NOMO-1 (cell line): ENCODE measurements at regions not wholly inside any gene's neighbourhood (a gene's known extent, or its start where the extent isn't known, plus 50 kb on each side); places are given as distances from the start of the nearest gene placed in this dataset.
"Not testable (repeated sequence)": the region's sequence is repeated elsewhere in the genome, so short reads cannot be mapped to it uniquely, and the experiment has no call there.

ENCODE experiments used
- DNase-seq, 2 experiments: peaks; one replicate each; lab custom pipeline; 2025; ENCODE audit not compliant: unreplicated experiment in 2 of 2; lab: John Stamatoyannopoulos, UW

DNA sequence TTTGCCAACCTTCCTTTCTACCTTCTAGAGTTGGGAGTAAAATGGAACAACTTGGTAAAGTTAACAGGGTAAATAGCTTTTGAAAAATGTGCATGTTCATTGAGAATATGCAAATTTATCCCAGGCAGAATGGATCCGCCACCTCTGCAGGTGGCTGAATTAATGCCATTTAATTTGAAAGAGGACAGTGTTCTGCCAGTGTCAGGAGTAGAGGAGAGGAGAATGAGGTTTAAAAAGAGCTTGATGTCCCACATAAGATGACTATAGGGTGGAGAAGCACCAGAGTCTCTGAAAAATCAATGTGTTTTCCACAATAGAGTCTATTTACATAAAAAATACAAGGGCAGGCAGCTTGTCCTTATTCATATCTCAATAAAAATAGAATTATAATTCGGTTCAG is 1804.3 kb upstream of the PCDH10 start:
- no peak for DNase-seq

DNA sequence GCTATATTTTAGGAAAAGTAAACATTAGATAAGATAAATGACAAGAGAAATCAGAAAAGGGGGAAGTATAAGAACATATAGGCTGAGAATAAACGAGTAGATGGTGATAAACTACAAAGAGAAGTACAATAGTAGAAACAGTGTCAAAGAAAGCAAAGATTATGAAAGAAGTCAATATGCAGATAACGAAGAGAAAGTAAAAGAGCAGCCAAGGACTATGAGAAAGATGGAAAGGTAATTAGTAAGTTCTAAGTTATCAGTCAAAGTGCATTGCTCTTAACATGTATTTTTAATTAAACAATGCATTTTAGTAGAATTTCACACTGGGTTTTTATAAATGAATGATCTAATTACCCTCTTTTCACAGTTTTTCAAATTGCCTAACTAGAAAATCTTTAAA is 1801.3 kb upstream of the PCDH10 start:
- no peak for DNase-seq

DNA sequence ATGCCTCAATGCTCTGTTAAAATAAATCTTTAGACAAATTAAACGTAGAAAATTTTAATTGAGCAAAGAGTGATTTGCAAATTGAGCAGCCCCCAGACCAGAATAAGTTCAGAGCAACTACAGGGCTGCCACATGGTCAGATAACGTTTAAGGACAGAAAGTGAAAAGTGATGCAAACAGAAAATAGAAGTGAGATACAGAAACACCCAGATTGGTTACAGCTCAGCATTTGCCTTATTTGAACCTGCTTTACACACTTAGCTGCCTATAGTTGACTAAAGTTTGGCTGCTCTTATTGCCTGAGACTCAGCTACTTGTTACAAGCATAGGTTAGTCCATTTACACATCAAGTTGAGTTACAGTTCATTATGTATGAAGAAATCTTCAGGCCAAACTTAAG is 1800.8 kb upstream of the PCDH10 start:
- DNase-seq, result no peak

DNA sequence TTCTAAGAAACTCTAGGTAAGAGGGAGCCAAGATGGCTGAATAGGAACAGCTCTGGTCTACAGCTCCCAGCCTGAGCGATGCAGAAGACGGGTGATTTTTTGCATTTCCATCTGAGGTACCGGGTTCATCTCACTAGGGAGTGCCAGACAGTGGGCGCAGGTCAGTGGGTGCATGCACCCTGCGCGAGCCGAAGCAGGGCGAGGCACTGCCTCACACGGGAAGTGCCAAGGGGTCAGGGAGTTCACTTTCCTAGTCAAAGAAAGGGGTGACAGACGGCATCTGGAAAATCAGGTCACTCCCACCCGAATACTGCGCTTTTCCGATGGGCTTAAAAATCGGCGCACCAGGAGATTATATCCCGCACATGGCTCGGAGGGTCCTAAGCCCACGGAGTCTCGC is 1796.7 kb upstream of the PCDH10 start:
- not testable (repeated sequence) for DNase-seq

DNA sequence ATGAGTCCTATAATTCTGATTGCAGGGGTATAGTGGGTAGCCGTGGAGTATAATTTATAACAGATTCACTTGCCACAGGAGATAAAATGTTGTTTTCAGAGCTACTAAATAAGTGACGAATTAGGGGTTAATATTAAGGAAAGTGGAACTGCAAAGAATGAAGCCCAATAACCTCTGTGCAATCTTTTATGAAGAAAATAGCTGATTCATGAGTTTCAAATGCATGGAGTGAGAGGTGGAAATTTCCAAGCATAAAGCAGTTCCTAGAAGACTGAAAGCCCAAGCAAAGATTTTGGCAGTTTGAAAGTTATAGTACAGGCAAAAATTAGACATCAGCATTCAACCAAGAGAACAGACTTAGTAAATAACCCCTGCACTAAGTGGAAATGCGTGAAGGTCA is 1782.4 kb upstream of the PCDH10 start:
- no peak for DNase-seq

DNA sequence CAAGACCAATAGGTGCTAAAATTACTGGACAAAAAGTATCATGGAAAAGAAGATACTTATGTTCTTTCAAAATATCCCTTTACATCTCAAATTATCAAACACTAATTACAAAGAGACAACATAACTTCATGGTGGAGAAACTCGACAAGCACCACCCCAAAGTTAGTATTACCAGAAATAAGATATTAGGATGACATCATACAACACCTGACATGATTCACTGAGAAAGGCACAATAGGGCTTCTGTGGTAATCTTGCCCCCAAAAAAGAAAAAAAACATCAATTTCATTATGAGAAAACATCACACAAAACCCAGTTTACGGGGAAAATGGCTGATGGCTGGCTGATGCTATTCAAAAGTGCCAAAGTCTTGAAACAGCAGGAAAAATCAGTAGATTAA is 1781.7 kb upstream of the PCDH10 start:
- DNase-seq, result no peak

DNA sequence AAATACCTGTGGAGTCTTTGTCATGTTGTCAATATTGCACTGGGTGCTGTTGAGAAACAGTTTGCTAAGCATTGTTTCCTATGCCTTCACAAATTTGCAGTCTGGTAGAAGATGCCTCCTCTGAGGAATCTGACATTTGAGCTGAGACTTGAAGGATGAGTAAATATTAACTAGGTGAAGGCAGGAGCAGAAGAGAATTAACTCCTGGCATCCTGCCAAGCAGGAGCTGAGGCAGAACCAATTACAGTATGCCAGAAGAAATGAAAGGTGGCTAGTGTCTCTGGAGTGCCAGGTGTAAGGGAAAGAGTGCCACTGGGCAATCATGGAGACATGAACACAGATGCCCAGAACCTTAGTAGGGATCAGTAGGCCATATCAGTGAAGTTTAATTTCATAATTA is 1778.2 kb upstream of the PCDH10 start:
- no peak for DNase-seq

DNA sequence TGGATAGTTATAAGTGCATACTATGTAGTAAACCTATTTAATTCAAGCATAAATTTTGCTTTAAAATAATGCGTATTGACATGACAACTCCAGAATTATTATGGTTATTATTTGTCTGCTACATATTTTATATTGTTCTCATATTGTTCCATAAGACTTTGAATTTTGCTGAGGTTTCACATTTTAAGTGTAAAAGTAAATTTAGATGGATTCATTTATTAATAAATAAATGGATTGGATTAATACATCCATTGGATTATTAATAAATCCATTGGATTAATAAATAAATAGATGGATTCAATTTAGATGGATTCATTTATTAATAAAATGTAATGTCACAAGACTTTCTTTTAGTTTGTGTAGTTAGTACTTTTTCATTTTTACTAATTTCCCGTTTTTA is 1768.0 kb upstream of the PCDH10 start:
- DNase-seq, result no peak

DNA sequence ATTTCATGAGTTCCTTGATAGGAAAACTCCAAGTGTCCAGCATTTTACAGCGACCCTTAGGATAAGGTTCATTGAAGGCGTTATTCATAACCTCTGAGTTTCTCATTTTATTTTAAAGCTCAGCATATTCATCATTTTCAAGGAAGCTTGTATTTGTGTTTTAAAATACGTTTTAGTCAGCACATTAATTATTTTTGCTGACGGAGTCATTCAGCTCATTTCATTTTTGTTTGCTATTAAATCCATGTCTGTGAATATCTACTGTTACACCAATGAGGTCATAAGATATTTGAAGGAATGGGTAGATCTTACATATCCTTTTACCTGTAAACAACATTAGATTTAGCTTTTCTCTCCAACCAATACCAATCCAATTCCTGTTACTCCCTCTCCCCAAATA is 1766.3 kb upstream of the PCDH10 start:
- no peak for DNase-seq

DNA sequence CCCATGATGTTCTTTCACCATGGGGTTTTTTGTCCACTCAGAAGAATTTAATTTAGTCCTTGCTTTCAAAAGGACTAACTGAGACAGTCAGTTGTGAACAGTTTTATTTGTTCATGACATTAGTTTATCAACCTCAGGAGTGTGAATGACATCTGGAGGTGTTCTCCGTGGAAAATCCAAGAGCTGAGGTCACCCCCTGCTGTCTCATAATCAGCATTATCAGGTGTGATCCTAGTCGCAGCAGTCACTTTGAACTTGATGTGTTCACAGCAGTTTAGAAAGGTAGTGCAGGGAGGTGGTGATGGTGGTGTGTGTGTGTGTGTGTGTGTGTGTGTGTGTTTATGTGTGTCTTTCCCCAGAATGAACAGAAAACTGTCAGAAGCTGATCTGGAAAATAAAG is 1760.8 kb upstream of the PCDH10 start:
- no peak for DNase-seq

DNA sequence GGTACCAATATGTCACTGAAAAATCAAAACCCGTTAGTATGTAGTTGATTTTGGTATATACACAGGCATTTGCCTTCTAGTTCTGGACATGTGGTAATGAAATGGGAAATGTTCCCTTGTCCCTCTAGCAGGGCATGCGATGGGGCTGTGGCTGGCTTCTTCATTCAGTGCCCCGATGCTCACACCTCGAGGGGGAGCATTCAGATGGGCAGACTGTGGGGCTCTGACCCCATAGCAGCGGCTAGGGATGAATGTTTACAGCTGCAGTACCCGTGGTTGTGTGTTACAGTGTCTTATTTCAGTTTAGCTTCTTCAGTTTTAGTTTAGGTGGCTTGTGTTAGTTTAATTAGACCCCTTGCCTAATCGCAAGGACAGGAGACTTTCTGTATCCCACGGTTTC is 1741.0 kb upstream of the PCDH10 start:
- no peak for DNase-seq

DNA sequence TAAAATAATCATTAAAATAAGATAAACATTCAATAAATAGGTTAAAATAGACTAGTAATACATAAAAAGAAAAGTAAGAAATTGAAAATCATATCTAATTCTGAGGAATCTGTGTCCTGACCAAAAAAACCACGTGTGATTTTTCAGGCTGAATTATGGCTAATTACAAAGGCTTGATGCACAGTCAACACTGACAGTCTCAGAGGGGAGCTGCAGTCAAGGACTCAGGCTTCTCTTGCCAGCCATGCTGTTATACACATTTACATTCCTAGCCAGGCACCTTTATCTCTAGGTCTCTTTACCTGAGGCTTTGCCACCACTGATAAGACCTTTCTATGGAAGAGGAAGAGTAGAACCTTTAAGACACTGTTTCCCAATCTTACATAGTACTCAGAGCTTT is 1737.7 kb upstream of the PCDH10 start:
- no peak for DNase-seq

DNA sequence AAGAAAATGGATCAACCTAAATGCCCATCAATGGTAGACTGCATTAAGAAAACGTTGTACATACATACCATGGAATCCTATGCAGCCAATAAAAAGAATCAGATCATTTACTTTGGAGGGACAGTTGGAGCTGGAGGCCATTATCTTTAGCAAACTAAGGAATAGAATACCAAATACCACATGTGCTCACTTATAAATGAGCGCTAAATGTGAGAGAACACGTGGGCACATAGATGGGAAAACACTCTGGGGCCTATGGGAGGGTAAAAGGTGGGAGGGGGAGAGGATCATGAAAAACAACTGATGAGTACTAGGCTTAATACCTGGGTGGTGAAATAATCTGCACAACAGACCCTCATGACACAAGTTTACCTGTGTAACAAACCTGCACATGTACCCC is 1729.9 kb upstream of the PCDH10 start:
- DNase-seq, result no peak

DNA sequence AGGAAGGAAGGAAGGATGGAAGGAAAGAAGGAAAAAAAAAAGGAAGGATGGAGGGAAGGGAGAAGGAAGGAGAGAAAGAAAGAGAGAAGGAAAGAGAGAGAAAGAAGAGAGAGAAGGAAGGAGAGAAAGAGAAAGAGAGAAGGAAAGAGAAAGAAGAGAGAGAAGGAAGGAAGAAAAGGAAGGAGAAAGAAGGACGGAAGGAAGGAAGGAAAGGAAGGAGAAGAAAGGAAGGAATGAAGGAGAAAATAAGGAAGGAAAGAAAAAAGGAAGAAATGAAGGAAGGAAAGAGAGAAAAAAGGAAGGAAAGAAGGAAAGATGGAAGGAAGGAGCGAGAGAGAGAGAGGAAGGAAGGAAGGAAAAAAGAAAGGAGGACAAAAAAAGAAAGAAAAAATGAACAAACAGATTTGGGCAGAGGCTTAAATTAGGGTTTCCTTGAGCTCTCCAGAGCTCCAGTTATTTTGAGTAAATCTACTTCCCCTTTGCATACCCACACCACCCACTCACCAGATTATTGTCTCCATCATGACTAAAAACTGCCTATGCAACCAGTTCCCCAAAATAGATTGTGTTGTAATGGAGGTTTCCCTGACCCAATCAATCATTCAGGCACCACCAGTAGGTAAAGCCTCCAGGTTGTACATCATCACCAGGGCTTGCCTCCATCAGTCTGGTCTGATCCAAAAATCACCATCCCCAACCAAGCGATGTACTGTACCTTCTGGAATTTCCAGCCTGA is 1722.9 kb upstream of the PCDH10 start:
- DNase-seq, result peak; percentile 53 to 54

DNA sequence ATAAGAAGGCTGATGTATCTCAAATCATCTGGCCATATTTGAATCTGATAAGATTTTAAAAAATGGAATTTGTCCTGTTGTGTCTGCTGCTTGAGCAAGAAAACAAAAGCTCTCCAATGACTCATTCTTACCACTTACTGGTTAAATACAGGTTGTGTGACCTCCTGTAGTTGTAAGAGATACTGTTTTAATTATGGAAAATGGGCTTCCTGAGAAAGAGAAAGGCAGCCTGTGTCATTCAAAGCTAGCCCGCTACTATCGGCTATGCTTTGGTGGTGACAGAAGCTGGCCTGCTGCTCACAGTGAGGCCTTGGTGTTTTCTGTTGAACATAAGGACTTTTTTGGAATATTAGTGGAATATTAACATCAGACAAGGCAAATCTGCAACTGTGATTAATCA is 1722.1 kb upstream of the PCDH10 start:
- no peak for DNase-seq

DNA sequence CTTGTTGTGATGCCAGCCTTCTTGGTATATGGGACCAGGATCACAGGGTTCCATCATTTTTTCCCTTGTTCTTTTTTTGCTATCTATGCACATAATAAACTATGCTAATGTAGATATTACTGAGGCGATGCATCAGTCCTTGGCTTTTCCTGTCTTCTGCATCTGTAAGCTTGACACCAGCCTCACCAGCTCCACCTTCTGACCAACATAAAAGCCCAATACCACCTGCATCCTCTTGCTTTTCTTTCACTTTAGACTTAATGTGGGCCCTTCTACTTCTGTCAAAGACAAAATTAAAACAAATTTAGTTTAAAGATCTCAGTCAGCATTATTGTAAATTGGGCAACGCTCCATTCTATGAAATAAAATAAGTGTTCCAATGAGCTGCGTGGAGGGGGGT is 1718.8 kb upstream of the PCDH10 start:
- no peak for DNase-seq

DNA sequence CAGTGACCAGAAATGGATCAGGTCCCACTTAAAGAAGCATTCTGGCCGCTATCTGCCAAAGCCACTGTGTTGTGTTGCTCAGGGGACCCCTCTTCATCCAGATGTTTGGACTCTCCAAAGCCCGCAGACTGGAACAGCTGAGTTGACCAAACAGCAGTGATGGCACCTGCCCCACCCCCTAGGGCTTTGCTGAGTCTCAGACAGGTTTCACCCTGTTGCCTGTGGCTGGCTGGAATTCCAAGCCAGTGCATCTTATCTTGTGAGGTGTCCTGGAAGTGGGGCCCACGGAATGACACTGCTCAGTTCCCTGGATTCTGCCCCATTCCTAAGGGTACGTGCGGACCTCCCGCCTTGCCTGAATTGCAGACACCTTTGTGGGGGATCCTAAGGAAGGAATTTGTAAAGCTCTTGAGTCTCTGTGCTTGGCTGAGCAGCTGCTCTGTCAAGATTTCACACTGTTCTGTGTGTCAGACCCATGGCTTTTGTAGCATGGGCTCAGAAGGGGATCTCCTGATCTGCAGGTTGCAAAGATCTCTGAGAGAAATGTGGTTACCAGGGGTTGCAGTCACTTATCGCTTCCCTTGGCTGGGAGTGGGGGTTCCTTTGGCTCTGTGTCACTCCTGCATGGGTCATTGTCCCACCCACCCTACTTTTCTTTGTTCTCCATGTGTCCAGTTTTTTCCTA is 1707.9 kb upstream of the PCDH10 start:
- DNase-seq, result no peak

DNA sequence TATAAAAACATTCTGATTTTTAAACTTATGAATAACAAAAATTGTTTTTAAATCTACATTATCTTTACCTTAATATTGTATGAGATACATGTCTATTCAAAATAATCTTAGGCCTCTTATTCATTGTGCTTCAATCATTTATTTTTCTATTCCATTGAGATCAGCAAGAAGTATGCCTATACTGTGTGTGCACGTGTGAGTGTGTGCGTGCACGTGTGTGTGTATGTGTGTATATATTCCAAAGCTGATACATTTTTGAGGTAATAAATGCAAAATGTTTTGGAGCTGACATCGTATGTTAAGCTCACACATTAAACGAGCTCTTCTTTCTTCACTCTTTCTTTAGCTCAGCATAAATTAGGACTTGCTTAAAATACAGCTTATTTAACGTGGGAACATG is 1701.2 kb upstream of the PCDH10 start:
- DNase-seq, result no peak

DNA sequence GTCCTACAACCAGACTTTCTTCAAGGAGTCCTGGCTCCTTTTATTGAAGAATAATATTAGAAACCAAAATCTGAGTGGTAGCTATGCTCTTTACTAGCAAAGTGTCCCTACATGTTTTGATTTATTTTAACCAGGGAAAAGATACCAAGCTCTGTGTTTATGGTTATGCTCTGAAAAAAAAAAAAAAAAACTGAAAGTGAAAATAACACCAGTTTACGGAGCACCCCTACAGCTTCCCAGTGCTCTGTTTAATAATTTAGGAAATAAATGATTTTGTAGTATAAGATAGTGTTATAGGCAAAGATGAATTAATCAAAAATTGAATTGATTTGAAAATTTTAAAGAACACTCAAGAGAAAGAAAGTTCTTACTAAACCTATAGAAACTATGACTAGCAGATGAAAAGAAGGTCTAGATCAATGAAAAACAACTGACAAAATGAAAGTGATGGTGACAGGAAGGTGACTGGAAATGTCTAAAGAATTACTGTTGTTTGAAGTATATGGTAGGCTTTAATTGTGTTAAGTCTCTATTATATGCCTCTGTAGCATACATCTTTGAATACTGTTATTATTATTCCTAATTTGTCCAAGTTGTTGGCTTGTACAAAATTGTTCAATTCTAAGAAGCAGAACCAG is 1698.4 kb upstream of the PCDH10 start:
- DNase-seq, result no peak

DNA sequence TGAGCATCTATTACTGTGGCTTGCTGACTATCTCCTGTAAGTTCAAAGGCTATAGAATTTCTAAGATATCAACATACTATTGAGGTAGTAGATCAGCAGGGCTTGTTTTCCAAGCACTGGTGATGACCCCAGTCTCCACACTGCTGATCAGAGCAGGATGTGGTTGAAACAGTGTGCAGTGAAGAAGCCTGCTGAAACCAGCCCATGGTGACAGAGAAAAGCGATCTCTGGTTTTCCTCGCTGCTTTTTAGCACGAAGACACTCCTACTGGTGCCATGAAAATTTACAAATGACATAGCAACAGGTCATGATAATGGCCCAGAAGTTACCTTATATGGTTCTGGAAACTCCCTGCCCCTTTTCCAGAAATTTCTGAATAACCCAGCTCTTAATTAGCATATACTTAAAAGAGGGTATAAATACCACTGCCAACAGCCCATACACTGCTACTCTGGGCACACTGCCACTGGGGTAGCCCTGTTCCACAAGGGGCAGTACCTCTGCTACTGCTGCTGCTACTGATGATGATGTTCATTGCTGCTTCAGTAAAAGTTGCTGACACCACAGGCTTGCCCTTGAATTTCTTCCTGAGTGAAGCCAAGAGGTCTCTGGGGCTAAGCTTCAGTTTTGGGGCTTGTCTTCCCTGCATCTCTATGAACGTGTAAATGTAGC is 1689.5 kb upstream of the PCDH10 start:
- no peak for DNase-seq

DNA sequence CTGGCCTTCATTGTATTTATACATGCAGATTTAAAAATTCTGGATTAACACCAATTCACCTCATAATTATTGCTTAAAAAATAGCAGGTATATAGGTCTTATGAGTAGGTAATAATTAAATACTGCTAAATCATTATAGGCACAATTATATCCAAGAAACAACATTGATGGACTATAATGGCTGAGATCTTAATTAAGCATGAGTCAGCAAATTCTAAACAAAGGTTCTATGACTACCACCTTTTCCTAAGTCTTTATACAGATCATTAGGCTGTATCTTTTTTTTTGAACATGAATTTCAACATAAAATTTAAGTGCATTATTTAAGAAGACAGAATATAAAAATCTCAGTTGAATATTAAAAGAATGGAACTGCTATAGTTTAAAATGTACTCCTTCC is 1678.7 kb upstream of the PCDH10 start:
- DNase-seq, result no peak

DNA sequence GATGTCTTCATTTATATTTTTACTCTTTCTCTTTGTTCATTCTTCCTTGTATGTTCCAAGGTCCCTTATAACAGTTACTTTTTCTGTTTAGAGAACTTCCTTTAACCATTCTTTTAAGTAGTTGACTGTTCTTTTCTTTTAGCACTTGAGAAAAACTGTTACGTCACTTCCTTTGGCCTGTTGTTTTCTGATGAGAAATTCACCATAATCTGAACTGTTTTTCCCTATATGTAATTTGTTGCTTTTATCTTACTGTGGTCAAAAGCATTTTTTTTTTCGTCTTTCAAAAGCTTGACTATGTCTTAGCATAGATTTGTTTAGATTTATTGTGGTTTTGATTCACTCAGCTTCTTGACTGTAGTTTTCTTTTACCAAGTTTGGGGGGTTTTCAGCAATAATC is 1660.3 kb upstream of the PCDH10 start:
- no peak for DNase-seq
